ENCODE measurements at regions not wholly inside any gene's neighbourhood (a gene's known extent, or its start where the extent isn't known, plus 50 kb on each side); places are given as distances from the start of the nearest gene placed in this dataset.

DNA sequence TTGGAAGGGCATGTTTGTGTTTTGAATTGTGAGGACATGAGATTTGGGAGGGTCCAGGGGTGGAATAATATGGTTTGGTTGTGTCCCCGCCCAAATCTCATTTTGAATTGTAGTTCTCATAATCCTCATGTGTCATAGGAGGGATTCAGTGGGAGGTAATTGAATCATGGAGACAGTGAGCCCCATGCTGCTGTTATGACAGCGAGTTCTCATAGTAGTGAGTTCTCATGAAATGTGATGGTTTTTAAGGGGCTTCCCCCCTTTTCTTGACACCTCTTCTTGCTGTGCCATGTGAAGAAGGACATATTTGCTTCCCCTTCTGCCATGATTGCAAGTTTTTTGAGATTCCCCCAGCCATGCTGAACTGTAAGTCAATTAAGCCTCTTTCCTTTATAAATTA lies 260.0 kb downstream of the DUSP6 start:
- DNase-seq = no peak

DNA sequence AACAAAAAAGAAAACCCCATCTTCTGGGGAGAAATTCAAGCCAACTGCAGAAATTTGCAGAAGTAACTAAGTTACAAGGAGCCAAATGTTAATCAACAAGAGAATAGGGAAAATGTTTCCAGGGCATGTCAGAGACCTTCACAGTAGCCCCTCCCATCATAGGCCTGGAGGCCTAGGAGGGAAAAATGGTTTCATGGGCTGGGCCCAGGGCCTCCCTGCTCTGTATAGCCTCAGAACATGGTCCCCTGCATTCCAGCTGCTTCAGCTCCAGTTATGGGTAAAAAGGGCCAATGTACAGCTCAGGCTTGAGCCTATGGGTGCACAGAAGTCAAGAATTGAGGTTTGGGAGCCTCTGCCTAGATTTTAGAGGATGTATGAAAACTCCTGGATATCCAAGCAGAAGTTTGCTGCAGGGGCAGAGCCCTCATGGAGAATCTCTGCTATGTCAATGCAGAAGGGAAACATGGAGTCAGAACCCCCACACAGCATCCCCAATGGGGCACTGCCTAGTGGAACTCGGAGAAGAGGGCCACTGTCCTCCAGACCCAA lies 260.9 kb downstream of the DUSP6 start:
- no peak for DNase-seq

GRCh38 chr12:89089264-89089663 lies 263.0 kb downstream of the DUSP6 start:
- DNase-seq = no peak

DNA sequence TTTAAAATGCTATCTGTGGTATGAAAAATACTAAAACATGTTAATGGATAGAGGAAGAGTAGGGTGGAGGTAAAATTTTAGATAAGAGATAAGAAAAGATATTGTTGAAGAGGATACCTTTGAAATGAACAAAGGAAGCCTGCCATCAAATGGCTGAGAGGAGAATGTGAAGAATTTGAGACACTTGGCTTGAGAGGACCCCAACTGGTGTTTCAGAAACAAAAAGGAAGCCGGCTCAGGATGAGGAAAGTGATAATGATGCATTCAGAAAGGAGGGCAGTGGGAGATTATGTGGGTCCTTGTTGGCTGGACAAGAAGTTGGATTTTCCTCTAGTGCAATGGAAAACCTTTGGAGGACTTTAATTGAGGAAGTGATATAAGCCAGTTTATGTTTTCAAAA lies 264.4 kb downstream of the DUSP6 start:
- no peak for DNase-seq

DNA sequence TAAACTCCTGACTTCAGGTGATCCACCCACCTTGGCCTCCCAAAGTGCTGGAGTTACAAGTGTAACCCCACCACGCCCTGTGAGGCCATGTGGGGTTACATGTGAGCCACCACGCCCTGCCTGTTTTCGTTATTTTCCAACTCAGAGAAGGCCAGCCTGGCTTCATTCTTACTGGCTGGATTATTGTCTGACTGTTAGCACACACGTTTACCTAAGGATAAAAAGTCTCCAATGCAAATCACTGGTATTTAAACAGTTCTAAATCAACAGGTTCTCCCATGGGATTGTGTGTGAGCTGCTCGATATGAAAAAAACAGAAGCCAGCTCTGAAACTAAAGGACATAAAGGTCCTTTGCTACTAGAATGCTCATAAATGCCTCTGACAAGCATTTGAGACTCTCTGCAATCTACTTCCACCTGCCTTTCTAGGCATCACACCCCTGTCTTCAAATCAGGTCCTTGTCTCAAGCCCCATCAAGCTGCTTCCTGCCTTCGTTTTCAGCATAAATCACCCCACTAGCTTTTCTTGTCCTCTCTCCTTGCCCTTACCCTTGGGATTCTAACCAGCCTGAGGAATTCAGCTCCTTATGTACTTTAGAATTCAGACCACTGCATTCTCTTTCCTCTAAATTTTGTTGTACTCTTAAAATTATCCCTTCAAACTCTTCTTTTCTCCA lies 265.0 kb downstream of the DUSP6 start:
- DNase-seq = no peak

DNA sequence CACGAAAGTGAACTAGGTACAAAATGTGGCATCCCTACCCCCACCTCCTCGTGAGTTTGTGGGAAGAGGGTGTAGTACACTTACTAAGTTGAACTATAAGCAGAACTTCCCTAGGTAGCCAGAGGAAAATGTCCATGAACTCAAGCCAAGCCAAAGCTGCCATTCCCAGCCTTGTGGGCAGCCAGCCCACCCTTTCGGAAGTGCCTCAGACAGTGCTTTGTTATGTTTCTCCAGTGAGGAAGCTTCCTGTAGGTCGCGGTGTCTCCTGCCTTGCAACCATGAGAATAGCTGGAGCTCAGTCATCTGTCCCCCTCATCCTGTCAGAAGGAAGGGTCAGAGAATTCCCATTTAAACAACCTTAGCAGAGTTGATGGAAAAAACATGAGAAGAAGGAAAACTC lies 266.9 kb downstream of the DUSP6 start:
- no peak for DNase-seq

- no peak for DNase-seq
Measured at GRCh38 chr12:89084751-89085150, 267.6 kb downstream of the DUSP6 start.

DNA sequence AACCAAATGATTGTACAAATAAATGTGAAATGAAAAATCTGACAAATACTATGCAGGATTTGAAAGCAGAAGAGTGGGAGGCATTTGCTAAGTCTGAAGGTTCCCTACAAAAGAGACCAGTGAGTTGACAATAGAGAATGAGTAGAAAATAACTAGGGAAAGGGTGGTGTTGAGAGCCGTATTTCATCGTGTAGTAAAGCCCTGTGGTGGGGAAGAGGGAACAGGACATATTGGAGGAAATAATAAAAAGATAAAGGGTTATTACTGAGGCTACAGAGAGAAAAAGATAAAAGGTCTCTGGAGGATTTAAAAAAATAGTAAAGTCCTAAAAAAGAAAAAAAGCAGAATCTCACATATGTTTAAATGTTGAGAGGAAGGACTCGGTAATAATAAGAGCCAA lies 268.8 kb downstream of the DUSP6 start:
- no peak for DNase-seq

- DNase-seq = peak in 1 of 3 donors; percentile 36
Measured at GRCh38 chr12:89082370-89082753, 269.9 kb downstream of the DUSP6 start.

DNA sequence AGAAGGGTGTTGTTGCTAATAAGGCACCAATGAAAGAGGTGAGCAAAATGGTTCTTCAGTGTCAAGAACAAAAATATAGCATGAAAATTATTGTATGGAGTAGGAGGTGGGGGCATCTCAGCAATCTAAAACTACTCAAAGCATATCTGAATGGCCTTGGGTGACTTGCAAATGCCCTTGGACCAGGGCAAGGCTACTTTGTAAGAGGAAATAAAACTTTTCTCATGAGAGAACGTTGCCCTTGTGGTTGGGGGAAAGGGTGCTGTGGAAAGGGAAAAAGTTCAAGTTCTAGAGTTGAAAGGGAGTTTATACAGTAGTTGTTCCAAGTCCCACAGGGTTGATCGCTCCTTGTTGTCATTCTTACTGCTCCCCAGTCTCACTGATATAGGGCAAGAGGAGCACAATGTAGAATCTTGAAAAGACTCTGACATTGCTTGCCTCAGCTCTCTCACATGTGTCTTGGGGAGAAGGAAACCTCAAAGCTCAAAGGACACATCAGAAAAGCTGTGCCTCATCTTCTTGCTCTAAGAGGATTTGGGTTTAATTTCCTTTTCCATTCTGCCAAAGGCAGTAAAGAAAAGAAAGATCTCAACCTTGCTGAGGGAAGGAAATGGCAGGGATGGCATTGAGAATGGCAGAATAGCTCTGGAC lies 270.5 kb downstream of the DUSP6 start:
- no peak for DNase-seq

DNA sequence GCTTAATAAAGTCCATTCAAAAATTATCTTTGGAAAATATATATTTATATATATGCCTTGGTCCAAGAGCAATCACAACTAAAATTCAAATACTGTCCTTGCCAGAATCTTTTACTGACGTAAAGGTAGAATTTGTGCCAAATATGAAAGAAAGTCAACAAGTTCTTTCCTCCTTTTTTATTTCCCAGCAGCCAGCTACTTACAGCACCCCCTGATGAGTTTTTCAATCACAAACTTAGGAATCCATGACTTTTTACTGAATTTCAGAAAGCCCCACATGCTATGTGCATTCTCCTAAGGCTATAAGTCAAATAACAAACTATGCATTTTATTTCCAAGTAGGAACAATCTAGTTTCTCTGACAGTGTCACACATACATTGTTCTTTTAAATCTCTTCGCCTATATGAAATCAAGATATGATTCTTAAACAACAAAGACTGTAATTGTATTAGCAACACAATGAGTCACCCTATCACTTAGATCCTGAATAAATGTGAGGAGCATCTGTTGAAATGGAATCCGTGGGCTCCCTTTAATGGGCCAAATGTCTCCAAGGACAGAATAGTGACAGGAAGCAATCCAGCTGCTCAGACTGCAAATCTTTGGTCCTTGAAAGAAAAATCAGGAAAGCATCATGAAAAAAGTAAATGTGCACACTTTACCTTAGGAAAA lies 271.4 kb downstream of the DUSP6 start:
- DNase-seq = no peak

DNA sequence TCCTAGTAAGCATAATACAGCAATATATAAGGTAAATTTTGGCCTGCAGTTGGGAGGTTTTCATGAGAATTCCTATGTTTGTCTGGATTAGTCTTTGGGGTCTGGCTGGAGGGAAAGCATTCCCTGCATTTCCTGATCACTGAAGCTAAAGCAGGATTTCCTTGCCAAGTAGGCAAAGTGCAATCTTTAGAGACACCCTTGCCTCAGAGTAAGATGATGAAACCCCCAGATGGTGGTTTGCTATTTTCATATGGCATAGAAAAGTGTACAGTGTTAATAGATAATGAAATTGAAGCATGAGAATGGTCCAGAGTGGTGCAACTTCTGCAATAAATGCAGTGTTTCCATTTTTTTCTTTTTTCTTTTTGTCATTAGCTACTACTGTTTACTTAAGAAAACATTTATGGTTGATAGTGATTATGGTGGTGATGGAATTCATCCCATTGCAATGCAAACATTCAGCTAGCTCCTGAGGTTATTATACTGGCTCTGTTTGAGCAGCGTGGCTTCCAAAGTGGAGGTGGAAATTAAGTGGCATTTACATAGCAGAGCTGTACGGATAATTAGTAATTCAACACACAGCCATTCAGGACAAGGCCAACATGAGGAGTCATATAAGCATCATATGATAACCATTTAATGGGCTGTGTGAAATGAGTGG lies 276.3 kb downstream of the DUSP6 start:
- no peak for DNase-seq

- no peak for DNase-seq
Measured at GRCh38 chr12:89073659-89074058, 278.6 kb downstream of the DUSP6 start.

- DNase-seq = no peak
Measured at GRCh38 chr12:89073027-89073398, 279.3 kb downstream of the DUSP6 start.

DNA sequence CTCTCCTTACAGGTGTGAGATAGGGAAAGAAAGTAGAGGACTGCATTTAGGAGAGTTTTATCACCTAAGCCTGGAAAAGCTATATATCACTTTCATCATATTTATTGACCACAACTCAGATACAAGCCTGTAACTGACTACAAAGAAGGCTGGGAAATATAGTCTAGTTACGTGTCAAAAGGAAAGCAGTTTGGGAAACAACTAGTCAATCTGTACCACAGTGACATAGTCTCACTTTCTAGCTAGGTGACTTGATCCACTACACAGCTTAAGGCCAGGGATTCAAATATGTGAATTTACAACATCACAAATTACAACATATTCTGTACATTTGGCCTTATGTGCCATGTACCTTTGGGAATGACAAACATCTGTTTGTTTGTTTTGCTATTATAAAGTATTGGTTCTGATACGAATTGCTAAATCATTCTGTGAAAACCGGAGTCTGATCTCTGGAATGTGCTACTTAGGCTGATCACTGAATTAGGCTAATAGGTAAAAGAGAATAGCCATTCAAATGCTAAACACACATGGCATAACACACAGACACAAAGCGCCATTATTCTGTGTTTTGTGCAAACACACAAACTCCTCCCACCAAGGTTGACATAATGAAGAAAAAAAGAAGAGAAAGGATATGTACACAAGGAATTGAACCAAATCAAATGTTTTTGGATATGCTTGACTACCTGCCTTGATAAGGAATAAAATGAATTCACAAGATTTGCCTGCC lies 279.8 kb downstream of the DUSP6 start:
- DNase-seq = no peak

DNA sequence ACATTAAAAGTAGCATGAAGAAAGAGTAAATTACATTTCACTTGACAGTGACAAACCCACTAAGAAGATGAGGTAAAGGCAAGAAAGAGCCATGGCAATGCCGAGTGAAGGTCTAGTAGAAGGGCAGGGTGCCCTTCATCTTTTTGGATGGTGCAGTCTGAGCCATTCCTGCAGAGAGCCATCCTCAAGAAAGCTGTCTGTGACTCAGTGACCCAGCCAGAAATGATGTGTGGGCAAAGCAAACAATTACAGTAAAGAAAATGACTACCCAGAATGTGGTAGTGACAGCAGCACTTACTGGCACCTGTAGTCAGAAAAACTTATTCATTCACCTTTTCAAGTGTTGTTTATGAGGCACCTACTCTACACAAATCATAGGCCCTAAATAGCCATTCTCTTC lies 281.7 kb downstream of the DUSP6 start:
- no peak for DNase-seq

DNA sequence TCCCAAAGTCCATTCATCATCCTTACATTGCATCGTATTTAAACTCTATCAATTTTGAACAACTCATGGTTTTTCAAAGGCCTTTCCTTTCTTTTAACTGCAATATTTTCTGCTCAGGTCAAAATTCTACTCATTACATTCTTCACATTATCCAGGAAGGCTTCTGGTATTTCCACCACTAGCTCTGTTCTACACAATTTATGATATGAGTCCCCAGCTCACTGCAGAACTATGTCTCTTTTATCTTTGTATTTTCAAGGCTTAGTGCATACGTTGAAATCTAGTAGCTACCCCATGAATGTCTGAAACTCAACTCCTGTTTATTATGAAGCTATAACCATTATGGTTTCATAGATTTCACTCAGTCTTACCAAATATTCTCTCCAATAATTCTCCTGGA lies 282.9 kb downstream of the DUSP6 start:
- DNase-seq = no peak

DNA sequence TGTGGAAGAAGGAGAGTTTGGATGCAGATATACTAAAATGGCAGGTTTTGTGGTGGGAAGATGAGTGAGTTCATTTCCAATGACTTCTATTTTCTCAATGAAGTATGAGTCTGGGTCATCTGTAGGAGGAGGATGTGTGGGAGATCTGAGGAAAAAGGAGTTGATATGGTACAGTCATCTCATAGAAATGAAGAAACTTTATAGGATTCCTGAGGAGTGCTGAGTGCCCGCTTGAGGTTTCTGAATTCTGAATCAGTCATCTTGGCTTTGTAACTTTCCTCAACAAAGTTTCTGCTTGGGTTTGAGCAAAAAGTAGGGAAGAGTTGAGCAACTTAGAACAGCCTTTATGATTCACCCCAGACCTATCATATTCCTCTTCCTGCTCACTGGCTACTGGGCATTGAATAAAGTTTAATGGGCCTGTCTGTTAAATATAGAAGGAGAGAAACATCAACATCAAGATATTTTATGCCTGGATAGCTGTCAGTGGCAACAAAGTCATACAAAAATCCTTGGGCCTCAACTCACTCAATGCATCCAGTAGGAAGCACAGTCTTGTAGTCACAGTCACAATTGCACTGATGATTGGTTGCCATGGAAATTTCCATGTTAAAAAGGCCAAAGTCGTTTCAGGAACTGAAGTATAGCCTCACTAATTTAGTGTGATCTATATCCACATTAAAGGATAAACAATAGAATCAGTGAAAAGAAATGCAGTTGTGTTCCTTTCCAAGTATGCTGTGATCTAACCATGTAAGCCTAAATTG lies 284.7 kb downstream of the DUSP6 start:
- DNase-seq = peak; percentile 70 to 91 (median 89)

DNA sequence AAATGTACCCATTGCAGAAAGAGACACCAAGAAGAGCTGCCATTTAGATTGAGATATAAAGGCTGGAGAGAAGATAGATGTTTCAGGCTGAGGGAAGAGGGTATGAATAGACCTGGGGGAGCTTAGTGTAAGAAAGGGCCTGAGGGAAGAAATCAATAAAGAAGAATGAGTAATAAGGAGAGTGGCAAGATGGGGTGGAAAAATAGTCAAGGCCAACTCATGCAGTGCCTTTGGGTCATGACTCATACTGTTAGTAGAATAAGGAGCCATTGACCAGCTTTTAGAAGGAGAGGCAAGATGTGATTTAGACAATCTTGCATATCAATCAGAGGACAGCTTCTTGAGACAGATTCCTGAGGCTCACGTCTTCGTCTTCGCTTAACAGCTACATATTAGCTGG lies 287.5 kb downstream of the DUSP6 start:
- peak; percentile 38 to 74 (median 61) for DNase-seq

- no peak for DNase-seq
Measured at GRCh38 chr12:89064151-89064550, 288.1 kb downstream of the DUSP6 start.

GRCh38 chr12:89062996-89063395 lies 289.3 kb downstream of the DUSP6 start:
- DNase-seq = no peak

Data from suppressor macrophage treated with lipopolysaccharide for 1 hour (primary cell).